Subcutaneous abdominal adipose tissue (tissue), 5 donors: ENCODE measurements at regions not wholly inside any gene's neighbourhood (a gene's known extent, or its start where the extent isn't known, plus 50 kb on each side); places are given as distances from the start of the nearest gene placed in this dataset.
A peak's percentile ranks its signal among the peaks of the same experiment; 100 is the strongest.
"Not testable (repeated sequence)": the region's sequence is repeated elsewhere in the genome, so short reads cannot be mapped to it uniquely, and the experiment has no call there.

Source experiments
- H3K27ac ChIP-seq: one replicate; pipeline ENCODE4 v1.7.0; 2013; ENCODE audit warnings: low read depth, mild to moderate bottlenecking, inconsistent platforms, low read length, moderate library complexity
- H3K27me3 ChIP-seq, 5 donors: one replicate each; pipeline ENCODE4 v1.7.0; 2013; ENCODE audit warnings: low read length in 5 of 5, inconsistent platforms in 1 of 5; ENCODE audit not compliant: control insufficient read depth in 5 of 5, insufficient read depth in 4 of 5
- H3K36me3 ChIP-seq, 5 donors: one replicate each; pipeline ENCODE4 v1.7.0; 2013; ENCODE audit warnings: low read length in 5 of 5; ENCODE audit not compliant: control insufficient read depth in 5 of 5, insufficient read depth in 5 of 5
- H3K4me1 ChIP-seq, 5 donors: one replicate each; pipeline ENCODE4 v1.7.0; 2013; ENCODE audit warnings: low read length in 5 of 5, mild to moderate bottlenecking in 3 of 5, moderate library complexity in 1 of 5; ENCODE audit not compliant: control insufficient read depth in 5 of 5, insufficient read depth in 5 of 5
- H3K4me3 ChIP-seq, 5 donors: one replicate each; pipeline ENCODE4 v1.7.0; 2013; ENCODE audit warnings: low read length in 5 of 5, low read depth in 1 of 5
- H3K9ac ChIP-seq, 5 donors: one replicate each; pipeline ENCODE4 v1.7.0; 2013; ENCODE audit warnings: low read length in 5 of 5, mild to moderate bottlenecking in 4 of 5, moderate library complexity in 3 of 5
- H3K9me3 ChIP-seq, 5 donors: one replicate each; pipeline ENCODE4 v1.7.0; 2013; ENCODE audit warnings: low read length in 5 of 5; ENCODE audit not compliant: control insufficient read depth in 5 of 5
- donor health status: healthy.
- donor health status: healthy.
- donor health status: healthy.
- donor health status: healthy.
- donor health status: healthy.

DNA sequence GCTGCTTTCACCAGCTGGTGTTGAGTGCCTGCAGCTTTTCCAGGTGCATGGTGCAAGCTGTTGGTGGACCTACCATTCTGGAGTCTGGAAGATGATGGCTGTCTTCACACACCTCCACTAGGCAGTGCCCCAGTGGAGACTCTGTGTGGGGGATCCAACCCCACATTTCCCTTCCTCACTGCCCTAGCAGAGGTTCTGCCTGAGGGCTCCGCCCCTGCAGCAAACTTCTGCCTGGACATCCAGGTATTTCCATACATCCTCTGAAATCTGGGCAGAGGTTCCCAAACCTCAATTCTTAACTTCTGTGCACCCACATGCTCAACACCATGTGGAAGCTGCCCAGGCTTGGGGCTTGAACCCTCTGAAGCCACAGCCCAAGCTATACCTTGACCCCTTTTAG, 172.4 kb downstream of the PHF2 start:
- H3K4me1 ChIP-seq, result not testable (repeated sequence)
- peaks cover 5 to 42% (median 39%) of the 10 kb centered on the region in 5 donors for H3K9me3 ChIP-seq

DNA sequence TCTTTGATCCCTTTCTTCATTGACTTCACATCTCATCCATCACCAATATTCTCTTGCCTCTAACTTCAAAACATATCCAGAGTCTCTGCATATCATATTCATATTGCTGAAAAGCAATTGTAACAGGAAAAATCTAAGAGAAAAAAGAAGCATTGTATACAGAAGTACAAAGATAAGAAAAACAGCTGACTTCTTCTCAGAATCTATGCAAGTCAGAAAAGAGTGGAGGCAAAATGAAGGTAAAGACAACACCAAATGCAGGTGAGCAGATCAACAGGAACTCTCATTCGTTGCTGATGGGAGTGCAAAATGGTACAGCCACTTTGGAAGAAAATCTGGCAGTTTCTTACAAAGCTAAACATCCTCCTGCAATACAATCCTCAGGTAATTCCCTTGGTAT, 155.6 kb downstream of the PHF2 start:
- no peaks in the 10 kb centered on the region for H3K4me1 ChIP-seq
- H3K27me3 ChIP-seq, result peaks cover 7 to 15% (median 13%) of the 10 kb centered on the region in 5 donors
- H3K27ac ChIP-seq, result no peak overlapping the region
- peaks cover 8 to 25% (median 23%) of the 10 kb centered on the region in 5 donors for H3K9me3 ChIP-seq
- no peak overlapping the region for H3K9ac ChIP-seq
- H3K36me3 ChIP-seq, result no peaks in the 10 kb centered on the region
- no peak overlapping the region for H3K4me3 ChIP-seq

More for the DNA sequence above, 172.4 kb downstream of the PHF2 start:
- H3K4me3 ChIP-seq, result peak overlapping the region in 3 of 5 donors; percentile 30 to 35 (median 33)
- not testable (repeated sequence) for H3K36me3 ChIP-seq, H3K27me3 ChIP-seq, H3K27ac ChIP-seq, H3K9ac ChIP-seq

- Histone ChIP-seq H3K27ac (no peak overlapping the region), H3K36me3 (no peaks in the 10 kb centered on the region), H3K27me3 (peaks cover 12 to 21% (median 19%) of the 10 kb centered on the region in 5 donors), H3K9ac (no peak overlapping the region), H3K9me3 (peaks cover 8 to 25% (median 23%) of the 10 kb centered on the region in 5 donors), H3K4me1 (no peaks in the 10 kb centered on the region), H3K4me3 (no peak overlapping the region)
Observed at GRCh38 chr9:93730648-93731047, 154.3 kb downstream of the PHF2 start.

- peaks cover 8 to 26% (median 23%) of the 10 kb centered on the region in 5 donors for H3K9me3 ChIP-seq
- no peak overlapping the region for H3K9ac ChIP-seq
- H3K4me1 ChIP-seq, result no peaks in the 10 kb centered on the region
- H3K36me3 ChIP-seq, result no peaks in the 10 kb centered on the region
- no peak overlapping the region for H3K4me3 ChIP-seq
- H3K27me3 ChIP-seq, result peaks cover 12 to 21% (median 19%) of the 10 kb centered on the region in 5 donors
- no peak overlapping the region for H3K27ac ChIP-seq
Observed at GRCh38 chr9:93730217-93730616, 153.8 kb downstream of the PHF2 start.
